Body of pancreas (tissue), 4 donors: ENCODE measurements at regions not wholly inside any gene's neighbourhood (a gene's known extent, or its start where the extent isn't known, plus 50 kb on each side); places are given as distances from the start of the nearest gene placed in this dataset.

Experiments
- ATAC-seq: fragments of 150-250 bp; one replicate; pipeline ENCODE4 v1.9.1; 2016
- DNase-seq, 4 donors: peaks; one replicate each; pipeline ENCODE4 v3.0.0-alpha.2; 2019
- H3K27ac ChIP-seq, 4 donors: fragments of 200-600 bp; sonication (generic); 1 replicate in 3 of 4; 2 replicates in 1 of 4; pipeline versions ENCODE4 v1.5.1 to v1.6.1; 2016 to 2019; ENCODE audit warnings: mild to moderate bottlenecking in 1 of 4, mixed read lengths in 1 of 4, moderate library complexity in 1 of 4
- H3K27me3 ChIP-seq, 2 donors: fragments of 200-600 bp; sonication (generic); one replicate each; pipeline ENCODE4 v1.6.0; 2016; ENCODE audit warnings: mild to moderate bottlenecking in 1 of 2
- H3K36me3 ChIP-seq, 2 donors: fragments of 200-600 bp; sonication (generic); replicated peaks in 1 of 2; 2 replicates each; pipeline ENCODE4 v1.5.1; 2016; ENCODE audit warnings: low read depth in 2 of 2; ENCODE audit not compliant: insufficient read depth in 1 of 2
- H3K4me1 ChIP-seq: fragments of 200-600 bp; sonication (generic); one replicate; pipeline ENCODE4 v1.6.0; 2016
- H3K4me3 ChIP-seq, 2 donors: fragments of 200-600 bp; sonication (generic); 1 replicate in 1 of 2; 2 replicates in 1 of 2; pipeline ENCODE4 v1.5.1; 2016 to 2019
- H3K9me3 ChIP-seq, 3 donors: fragments of 200-600 bp; sonication (generic); 1 replicate in 2 of 3; 2 replicates in 1 of 3; pipeline ENCODE4 v1.5.1; 2016
- POLR2A ChIP-seq, 3 donors: fragments of 450-650 bp; IDR thresholded peaks; one replicate each; pipeline ENCODE4 v1.6.1; 2016; ENCODE audit warnings: antibody characterized with exemption in 3 of 3, mild to moderate bottlenecking in 2 of 3
- WGBS, 2 donors: methylation state at CpG; one replicate each; pipeline ENCODE4 v1.1.5; 2017; 5-methylcytosine and 5-hydroxymethylcytosine counted together
- intact Hi-C: fragments of 100-400 bp; cut with DNase I; formaldehyde crosslinking; loops from one replicate; pipeline ENCODE4 v1.15.1; 2023
- TF ChIP-seq, protein P1 (sequence below), 7 experiments: fragments of 450-650 bp in 4 of 7; fragments of 200-600 bp in 3 of 7; sonication (generic) in 3 of 7; IDR thresholded peaks; one replicate each; pipeline ENCODE4 v1.5.1; 2016 to 2019; ENCODE audit warnings: antibody characterized with exemption in 7 of 7

GRCh38 chr7:68679459-68680234, 918.6 kb upstream of the AUTS2 start:
- ATAC-seq (no peak), DNase-seq (no peak)
- Histone ChIP-seq H3K4me1 (no peaks in the 10 kb centered on the region), H3K27me3 (no peaks in the 10 kb centered on the region), H3K27ac (no peak overlapping the region), H3K36me3 (no peaks in the 10 kb centered on the region), H3K9me3 (no peaks in the 10 kb centered on the region), H3K4me3 (no peak overlapping the region)
- 67 to 68% methylated on average over 7 of the region's 7 CpGs for WGBS, 2 donors
- intact Hi-C loops = no loop called here
- TF ChIP-seq, protein P1, sequence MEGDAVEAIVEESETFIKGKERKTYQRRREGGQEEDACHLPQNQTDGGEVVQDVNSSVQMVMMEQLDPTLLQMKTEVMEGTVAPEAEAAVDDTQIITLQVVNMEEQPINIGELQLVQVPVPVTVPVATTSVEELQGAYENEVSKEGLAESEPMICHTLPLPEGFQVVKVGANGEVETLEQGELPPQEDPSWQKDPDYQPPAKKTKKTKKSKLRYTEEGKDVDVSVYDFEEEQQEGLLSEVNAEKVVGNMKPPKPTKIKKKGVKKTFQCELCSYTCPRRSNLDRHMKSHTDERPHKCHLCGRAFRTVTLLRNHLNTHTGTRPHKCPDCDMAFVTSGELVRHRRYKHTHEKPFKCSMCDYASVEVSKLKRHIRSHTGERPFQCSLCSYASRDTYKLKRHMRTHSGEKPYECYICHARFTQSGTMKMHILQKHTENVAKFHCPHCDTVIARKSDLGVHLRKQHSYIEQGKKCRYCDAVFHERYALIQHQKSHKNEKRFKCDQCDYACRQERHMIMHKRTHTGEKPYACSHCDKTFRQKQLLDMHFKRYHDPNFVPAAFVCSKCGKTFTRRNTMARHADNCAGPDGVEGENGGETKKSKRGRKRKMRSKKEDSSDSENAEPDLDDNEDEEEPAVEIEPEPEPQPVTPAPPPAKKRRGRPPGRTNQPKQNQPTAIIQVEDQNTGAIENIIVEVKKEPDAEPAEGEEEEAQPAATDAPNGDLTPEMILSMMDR (IDR thresholded peaks at IDR 0.05) = no peak
- TF ChIP-seq POLR2A (IDR thresholded peaks at IDR 0.05) = no peak

DNA sequence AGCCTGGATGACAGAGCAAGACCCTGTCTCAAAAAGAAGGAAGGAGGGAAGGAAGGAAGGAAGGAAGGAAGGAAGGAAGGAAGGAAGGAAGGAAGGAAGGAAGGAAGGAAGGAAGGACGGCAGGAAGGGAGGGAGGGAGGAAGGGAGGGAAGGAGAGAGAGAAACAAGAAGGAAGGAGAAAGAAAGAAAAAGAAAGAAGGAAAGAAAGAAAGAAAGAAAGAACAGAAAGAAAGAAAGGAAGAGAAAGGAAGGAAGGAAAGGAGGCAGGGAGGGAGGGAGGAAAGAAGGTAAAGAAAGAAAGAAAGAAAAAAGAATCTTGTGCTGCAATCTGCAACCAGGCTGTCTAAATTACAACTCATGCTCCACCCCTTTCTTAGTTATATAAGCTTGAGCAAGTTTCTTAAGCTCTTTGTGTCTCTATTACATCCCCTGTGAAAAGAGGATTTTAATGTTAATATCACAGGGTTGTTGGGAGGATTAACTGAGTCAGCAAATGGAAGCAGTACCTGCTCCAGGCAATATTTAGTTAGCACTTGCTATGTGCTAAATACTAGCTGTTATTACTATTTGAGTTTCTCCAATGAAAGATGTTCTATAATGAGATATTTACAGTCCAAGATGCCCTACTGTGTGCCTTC, 917.9 kb upstream of the AUTS2 start:
- no peak for DNase-seq
- no peak for ATAC-seq
- Histone ChIP-seq H3K27me3 (no peaks in the 10 kb centered on the region), H3K36me3 (no peaks in the 10 kb centered on the region), H3K4me3 (no peak overlapping the region), H3K27ac (no peak overlapping the region), H3K4me1 (no peaks in the 10 kb centered on the region), H3K9me3 (no peaks in the 10 kb centered on the region)
- WGBS, 2 donors = 63 to 86% methylated on average over 1 of the region's 1 CpG
- intact Hi-C loops = no loop called here
- TF ChIP-seq, protein P1 (IDR thresholded peaks at IDR 0.05) = no peak

GRCh38 chr7:68682910-68683309, 915.4 kb upstream of the AUTS2 start:
- no peak for TF ChIP-seq POLR2A (IDR thresholded peaks at IDR 0.05)
- TF ChIP-seq, protein P1 (IDR thresholded peaks at IDR 0.05) = no peak
- WGBS, 2 donors = 37 to 50% methylated on average over 5 of the region's 5 CpGs
- no peak for DNase-seq

GRCh38 chr7:68684246-68684839, 913.9 kb upstream of the AUTS2 start:
- Histone ChIP-seq H3K9me3 (no peaks in the 10 kb centered on the region), H3K27ac (no peak overlapping the region), H3K4me1 (no peaks in the 10 kb centered on the region), H3K4me3 (no peak overlapping the region), H3K27me3 (no peaks in the 10 kb centered on the region), H3K36me3 (no peaks in the 10 kb centered on the region)
- TF ChIP-seq, protein P1 (IDR thresholded peaks at IDR 0.05) = no peak
- no peak for TF ChIP-seq POLR2A (IDR thresholded peaks at IDR 0.05)
- intact Hi-C loops = no loop called here
- DNase-seq (no peak), ATAC-seq (no peak)
- 74 to 78% methylated on average over 8 of the region's 8 CpGs for WGBS, 2 donors

More at GRCh38 chr7:68682910-68683309, 915.4 kb upstream of the AUTS2 start:
- Histone ChIP-seq H3K9me3 (no peaks in the 10 kb centered on the region), H3K4me1 (no peaks in the 10 kb centered on the region), H3K36me3 (no peaks in the 10 kb centered on the region), H3K4me3 (no peak overlapping the region), H3K27me3 (no peaks in the 10 kb centered on the region), H3K27ac (no peak overlapping the region)
- intact Hi-C loops = no loop called here
- ATAC-seq = no peak
